B cell (primary cell): ENCODE measurements at regions not wholly inside any gene's neighbourhood (a gene's known extent, or its start where the extent isn't known, plus 50 kb on each side); places are given as distances from the start of the nearest gene placed in this dataset.
"Not testable (repeated sequence)": the region's sequence is repeated elsewhere in the genome, so short reads cannot be mapped to it uniquely, and the experiment has no call there.

Experiments
- ATAC-seq: fragments of 200-7000 bp; cut with Tn5 transposase; one replicate; pipeline ENCODE4 v1.10.0; 2021; ENCODE audit warnings: low read depth, mild to moderate bottlenecking, moderate number of reproducible peaks, moderate library complexity
- CTCF ChIA-PET: fragments of 350-600 bp; sonication (Branson Sonifier 250); formaldehyde crosslinking; loops from one replicate; lab custom pipeline; 2021; ENCODE audit warnings: antibody characterized with exemption, inconsistent platforms; lab: Charles Lee
- POLR2A ChIA-PET: fragments of 350-600 bp; sonication (Branson Sonifier 250); formaldehyde crosslinking; loops from one replicate; lab custom pipeline; 2021; ENCODE audit warnings: antibody characterized with exemption; lab: Charles Lee
- DNase-seq: peaks from one replicate; pipeline ENCODE4 v3.0.0; 2013
- H2AFZ ChIP-seq: 2 replicates; pipeline ENCODE4 v1.6.1; 2012; ENCODE audit warnings: mild to moderate bottlenecking, low read depth, low read length; ENCODE audit not compliant: insufficient read depth, poor library complexity, severe bottlenecking
- H3K27ac ChIP-seq, 2 donors: 1 replicate in 1 of 2; 2 replicates in 1 of 2; pipeline ENCODE4 v1.5.1; 2012 to 2013; ENCODE audit warnings: low read length in 2 of 2, mild to moderate bottlenecking in 2 of 2, moderate library complexity in 1 of 2
- H3K27me3 ChIP-seq, 4 experiments: fragments of 200-600 bp in 1 of 4; sonication (generic) in 1 of 4; replicated peaks in 1 of 4; 1 replicate in 2 of 4; 2 replicates in 2 of 4; pipeline versions ENCODE4 v1.6.1 to v1.7.0; 2013 to 2016; ENCODE audit warnings: low read length in 3 of 4, mild to moderate bottlenecking in 2 of 4, mixed read lengths in 1 of 4, moderate library complexity in 1 of 4; ENCODE audit not compliant: insufficient read depth in 4 of 4, control insufficient read depth in 3 of 4; ENCODE audit errors: control extremely low read depth in 1 of 4
- H3K36me3 ChIP-seq, 2 experiments: replicated peaks in 1 of 2; 1 replicate in 1 of 2; 2 replicates in 1 of 2; pipeline versions ENCODE4 v1.6.1 to v1.7.1; 2013; ENCODE audit warnings: low read length in 1 of 2; ENCODE audit not compliant: insufficient read depth in 2 of 2, control insufficient read depth in 1 of 2; ENCODE audit errors: control extremely low read depth in 1 of 2, extremely low read depth in 1 of 2
- H3K4me1 ChIP-seq, 2 donors: fragments of 200-600 bp in 1 of 2; sonication (generic) in 1 of 2; 1 replicate in 1 of 2; 2 replicates in 1 of 2; pipeline versions ENCODE4 v1.5.1 to v1.6.1; 2013 to 2017; ENCODE audit warnings: low read length in 2 of 2; ENCODE audit not compliant: control insufficient read depth in 2 of 2, insufficient read depth in 2 of 2
- H3K4me2 ChIP-seq: replicated peaks from 2 replicates; pipeline ENCODE3; 2012; ENCODE audit warnings: mild to moderate bottlenecking, low read depth, low read length; ENCODE audit not compliant: poor library complexity, severe bottlenecking
- H3K4me3 ChIP-seq, 5 experiments: fragments of 200-600 bp in 1 of 5; sonication (generic) in 1 of 5; 1 replicate in 3 of 5; 2 replicates in 2 of 5; pipeline versions ENCODE4 v1.5.1 to v1.7.0; 2011 to 2016; ENCODE audit warnings: low read length in 4 of 5, mild to moderate bottlenecking in 4 of 5, low read depth in 2 of 5, control low read depth in 1 of 5, moderate library complexity in 1 of 5; ENCODE audit not compliant: insufficient read depth in 1 of 5; ENCODE audit errors: control extremely low read depth in 1 of 5, extremely low read depth in 1 of 5
- H3K79me2 ChIP-seq: fragments of 200-600 bp; sonication (generic); one replicate; pipeline ENCODE4 v1.6.0; 2016; ENCODE audit warnings: low read length; ENCODE audit not compliant: control insufficient read depth, insufficient read depth
- H3K9ac ChIP-seq: fragments of 200-600 bp; sonication (generic); 2 replicates; pipeline ENCODE4 v1.6.1; 2017; ENCODE audit warnings: mild to moderate bottlenecking, low read length, moderate library complexity
- H3K9me3 ChIP-seq, 3 donors: one replicate each; pipeline versions ENCODE4 v1.6.1 to v1.7.1; 2013; ENCODE audit warnings: low read length in 2 of 3; ENCODE audit not compliant: control insufficient read depth in 2 of 3, insufficient read depth in 1 of 3; ENCODE audit errors: control extremely low read depth in 1 of 3
- H4K20me1 ChIP-seq: 2 replicates; pipeline ENCODE4 v1.6.0; 2012; ENCODE audit warnings: mild to moderate bottlenecking, low read length; ENCODE audit not compliant: insufficient read depth, control insufficient read depth, poor library complexity, severe bottlenecking
- H3K27ac Mint-ChIP-seq: one replicate; pipeline ENCODE4 v1.8.0; 2021; ENCODE audit warnings: mixed read lengths
- H3K27me3 Mint-ChIP-seq: one replicate; pipeline ENCODE4 v1.8.0; 2021; ENCODE audit warnings: mixed read lengths
- H3K4me1 Mint-ChIP-seq: one replicate; pipeline ENCODE4 v1.8.0; 2021; ENCODE audit warnings: mixed read lengths
- H3K4me3 Mint-ChIP-seq: one replicate; pipeline ENCODE4 v1.8.0; 2021; ENCODE audit warnings: mixed read lengths
- H3K9me3 Mint-ChIP-seq: one replicate; pipeline ENCODE4 v1.8.0; 2022; ENCODE audit warnings: mixed read lengths; ENCODE audit not compliant: insufficient read depth
- EZH2 ChIP-seq: IDR thresholded peaks from 2 replicates; pipeline ENCODE4 v1.6.1; 2012; ENCODE audit warnings: borderline replicate concordance, low read depth, mild to moderate bottlenecking, moderate library complexity, low read length; ENCODE audit not compliant: insufficient read depth, poor library complexity, severe bottlenecking
- WGBS: methylation state at CpG from one replicate; pipeline ENCODE4 v1.1.5; 2013; ENCODE audit warnings: missing lambda C conversion rate; ENCODE audit not compliant: insufficient coverage; 5-methylcytosine and 5-hydroxymethylcytosine counted together
- intact Hi-C: fragments of 100-400 bp; cut with micrococcal nuclease; formaldehyde crosslinking; loops from one replicate; pipeline ENCODE4 v1.10.0; 2022
- TF ChIP-seq, protein P1 (sequence below): fragments of 200-600 bp; IDR thresholded peaks from one replicate; pipeline ENCODE4 v1.8.0; 2022; ENCODE audit warnings: antibody characterized with exemption, mild to moderate bottlenecking

DNA sequence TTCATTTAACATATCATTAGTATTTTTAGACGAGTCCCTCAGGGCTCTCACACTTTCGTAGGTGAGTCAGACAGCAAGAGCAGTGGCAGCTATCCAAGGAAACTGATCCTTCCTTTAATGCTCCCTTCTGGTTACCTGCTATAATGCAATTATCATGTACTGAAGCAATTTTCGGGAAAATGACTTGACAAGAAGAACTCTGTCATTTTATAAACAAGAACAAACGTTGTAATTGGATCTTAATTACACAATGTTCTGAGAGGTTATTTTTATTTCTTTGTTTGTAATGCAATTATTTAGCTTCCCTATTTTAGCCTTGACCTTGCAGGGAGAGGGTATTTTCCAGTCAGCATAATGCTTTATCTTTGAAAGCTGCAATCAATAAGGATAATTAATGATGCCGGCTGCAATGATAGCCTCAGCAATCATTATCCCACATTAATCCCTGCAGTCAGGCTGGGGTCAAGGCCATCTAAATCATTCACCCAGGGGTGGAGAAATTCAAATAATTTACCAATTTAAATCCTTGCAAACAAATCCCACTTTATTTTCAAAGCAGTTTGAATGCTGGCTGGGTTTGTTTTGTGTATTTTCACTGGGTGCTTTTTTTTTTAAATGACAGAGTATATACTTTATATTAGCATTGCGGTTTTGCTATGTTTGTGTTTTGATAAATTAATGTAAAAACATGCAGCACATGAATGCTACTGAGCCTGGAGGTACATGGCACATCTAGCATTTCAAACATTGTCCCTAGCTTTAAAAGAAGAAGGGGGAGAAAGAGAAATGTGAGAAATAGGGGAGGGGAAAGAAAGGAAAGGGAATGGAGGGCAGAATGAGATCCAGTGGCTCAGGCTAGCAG, 249.9 kb downstream of the SHOX2 start:
- Mint-ChIP-seq H3K27ac (no peak overlapping the region), H3K4me3 (no peak overlapping the region), H3K27me3 (peaks cover 3% of the 10 kb centered on the region), H3K4me1 (no peaks in the 10 kb centered on the region), H3K9me3 (no peaks in the 10 kb centered on the region)
- intact Hi-C loops = no loop called here
- Histone ChIP-seq H3K27ac (no peak overlapping the region), H3K79me2 (no peaks in the 10 kb centered on the region), H3K27me3 (no peaks in the 10 kb centered on the region), H3K9ac (no peak overlapping the region), H3K36me3 (no peaks in the 10 kb centered on the region), H4K20me1 (no peaks in the 10 kb centered on the region), H3K4me3 (no peak overlapping the region), H3K4me1 (no peaks in the 10 kb centered on the region), H3K4me2 (no peak overlapping the region), H2AFZ (no peak overlapping the region), H3K9me3 (no peaks in the 10 kb centered on the region)
- CTCF ChIA-PET = no interaction called here
- no peak for ATAC-seq
- no peak for DNase-seq
- TF ChIP-seq, protein P1, sequence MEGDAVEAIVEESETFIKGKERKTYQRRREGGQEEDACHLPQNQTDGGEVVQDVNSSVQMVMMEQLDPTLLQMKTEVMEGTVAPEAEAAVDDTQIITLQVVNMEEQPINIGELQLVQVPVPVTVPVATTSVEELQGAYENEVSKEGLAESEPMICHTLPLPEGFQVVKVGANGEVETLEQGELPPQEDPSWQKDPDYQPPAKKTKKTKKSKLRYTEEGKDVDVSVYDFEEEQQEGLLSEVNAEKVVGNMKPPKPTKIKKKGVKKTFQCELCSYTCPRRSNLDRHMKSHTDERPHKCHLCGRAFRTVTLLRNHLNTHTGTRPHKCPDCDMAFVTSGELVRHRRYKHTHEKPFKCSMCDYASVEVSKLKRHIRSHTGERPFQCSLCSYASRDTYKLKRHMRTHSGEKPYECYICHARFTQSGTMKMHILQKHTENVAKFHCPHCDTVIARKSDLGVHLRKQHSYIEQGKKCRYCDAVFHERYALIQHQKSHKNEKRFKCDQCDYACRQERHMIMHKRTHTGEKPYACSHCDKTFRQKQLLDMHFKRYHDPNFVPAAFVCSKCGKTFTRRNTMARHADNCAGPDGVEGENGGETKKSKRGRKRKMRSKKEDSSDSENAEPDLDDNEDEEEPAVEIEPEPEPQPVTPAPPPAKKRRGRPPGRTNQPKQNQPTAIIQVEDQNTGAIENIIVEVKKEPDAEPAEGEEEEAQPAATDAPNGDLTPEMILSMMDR = no peak
- no peak for TF ChIP-seq EZH2
- WGBS = 86% methylated on average over 2 of the region's 6 CpGs
- POLR2A ChIA-PET = no interaction called here

DNA sequence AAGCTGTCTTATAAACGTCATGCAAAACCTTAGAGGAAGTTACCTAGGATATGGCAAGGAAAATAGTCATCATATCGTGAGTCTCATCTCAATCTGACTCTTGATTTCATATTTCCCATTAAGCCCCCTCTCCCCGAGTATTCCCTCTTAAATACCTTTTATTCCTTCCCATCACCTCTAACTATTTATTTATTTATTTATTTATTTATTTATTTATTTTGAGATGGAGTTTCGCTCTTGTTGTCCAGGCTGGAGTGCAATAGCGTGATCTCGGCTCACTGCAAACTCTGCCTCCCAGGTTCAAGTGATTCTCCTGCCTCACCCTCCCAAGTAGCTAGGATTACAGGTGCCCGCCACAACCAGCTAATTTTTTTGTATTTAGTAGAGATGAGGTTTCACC, 260.4 kb downstream of the SHOX2 start:
- H3K9me3 Mint-ChIP-seq, CTCF ChIA-PET, H3K9me3 ChIP-seq, H3K4me1 ChIP-seq, H3K4me2 ChIP-seq, H3K79me2 ChIP-seq, DNase-seq, H2AFZ ChIP-seq, POLR2A ChIA-PET, H3K4me1 Mint-ChIP-seq, H3K27me3 Mint-ChIP-seq, ATAC-seq, H3K4me3 Mint-ChIP-seq, H3K27me3 ChIP-seq, H4K20me1 ChIP-seq, H3K27ac ChIP-seq, H3K36me3 ChIP-seq, intact Hi-C loops, H3K27ac Mint-ChIP-seq, H3K4me3 ChIP-seq, H3K9ac ChIP-seq: not testable (repeated sequence)
- WGBS = no CpG with 5 or more reads among the region's 7 CpGs
